ENCODE measurements at regions not wholly inside any gene's neighbourhood (a gene's known extent, or its start where the extent isn't known, plus 50 kb on each side); places are given as distances from the start of the nearest gene placed in this dataset.
"Not testable (repeated sequence)": the region's sequence is repeated elsewhere in the genome, so short reads cannot be mapped to it uniquely, and the experiment has no call there.

GRCh38 chr2:225244933-225245332 lies 154.6 kb upstream of the NYAP2 start:
- no peak for DNase-seq

DNA sequence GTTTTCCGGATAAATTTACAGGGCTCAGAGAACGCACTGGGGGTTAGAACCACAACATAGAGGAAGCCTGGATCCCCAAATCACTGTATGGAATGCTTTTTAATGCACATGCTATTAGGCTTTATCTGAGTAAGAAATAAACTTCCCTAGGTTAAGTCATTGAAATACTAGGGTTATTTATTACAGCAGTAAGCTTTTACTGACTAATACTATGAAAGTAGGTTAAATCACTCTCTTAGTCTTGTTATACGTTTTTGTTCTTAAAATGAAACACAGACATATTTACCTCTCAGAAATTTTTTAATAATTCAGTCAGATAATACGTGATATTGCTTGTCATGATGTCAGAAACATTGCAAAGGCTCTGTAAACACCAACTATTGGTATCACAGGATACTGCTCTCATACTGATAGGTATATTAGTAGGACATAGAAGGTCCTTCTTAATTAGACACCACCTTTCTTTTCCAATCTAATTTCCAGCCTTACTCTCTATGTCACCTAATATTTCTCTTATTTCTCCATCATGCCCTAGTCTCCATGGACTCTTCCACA lies 162.7 kb upstream of the NYAP2 start:
- no peak for DNase-seq

GRCh38 chr2:225233234-225233633 lies 166.3 kb upstream of the NYAP2 start:
- DNase-seq = no peak

DNA sequence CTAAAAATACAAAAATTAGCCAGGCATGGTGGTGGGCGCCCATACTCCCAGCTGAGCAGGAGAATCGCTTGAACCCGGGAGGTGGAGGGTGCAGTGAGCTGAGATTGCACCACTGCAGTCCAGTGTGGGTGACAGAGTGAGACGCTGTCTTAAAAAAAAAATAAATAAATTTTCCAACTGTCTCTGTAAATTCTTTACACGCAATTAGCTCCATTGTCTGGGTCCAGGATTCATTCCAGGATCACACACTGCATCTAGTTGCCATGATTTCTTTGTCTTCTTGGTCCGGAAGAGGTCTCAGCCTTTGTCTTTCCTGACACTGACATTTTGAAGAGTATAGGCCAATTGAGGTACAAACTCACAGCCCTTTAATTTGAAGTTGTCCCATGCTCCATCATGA lies 167.6 kb upstream of the NYAP2 start:
- no peak for DNase-seq

DNA sequence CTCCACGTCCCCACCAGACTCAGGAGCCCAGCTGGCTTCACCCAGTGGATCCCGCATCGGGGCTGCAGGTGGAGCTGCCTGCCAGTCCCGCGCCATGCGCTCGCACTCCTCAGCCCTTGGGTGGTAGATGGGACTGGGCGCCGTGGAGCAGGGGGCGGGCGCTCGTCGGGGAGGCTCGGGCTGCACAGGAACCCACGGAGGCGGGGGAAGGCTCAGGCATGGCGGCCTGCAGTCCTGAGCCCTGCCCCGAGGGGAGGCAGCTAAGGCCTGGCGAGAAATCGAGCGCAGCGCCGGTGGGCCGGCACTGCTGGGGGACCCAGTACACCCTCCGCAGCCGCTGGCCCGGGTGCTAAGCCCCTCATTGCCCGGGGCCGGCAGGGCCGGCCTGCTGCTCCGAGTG lies 170.2 kb upstream of the NYAP2 start:
- DNase-seq = not testable (repeated sequence)

DNA sequence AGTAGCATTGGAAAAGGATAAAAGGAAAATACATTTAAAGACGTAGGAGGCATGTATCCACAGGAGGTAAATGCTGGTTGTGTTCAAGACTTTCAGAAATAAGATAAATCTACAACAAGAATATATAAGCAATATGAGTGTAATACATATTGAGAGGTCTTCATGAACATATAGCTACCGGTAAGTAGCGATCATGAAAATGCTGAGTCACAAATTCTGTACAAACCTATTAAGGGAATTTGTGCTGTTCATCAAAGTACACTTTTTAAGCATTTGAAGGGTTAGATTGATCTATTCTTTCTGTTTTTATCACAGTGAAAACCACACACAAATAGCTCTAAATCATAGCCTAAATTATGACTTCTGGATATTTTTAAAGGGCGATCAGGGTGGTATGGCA lies 173.1 kb upstream of the NYAP2 start:
- no peak for DNase-seq

GRCh38 chr2:225223301-225223700 lies 176.2 kb upstream of the NYAP2 start:
- no peak for DNase-seq

DNA sequence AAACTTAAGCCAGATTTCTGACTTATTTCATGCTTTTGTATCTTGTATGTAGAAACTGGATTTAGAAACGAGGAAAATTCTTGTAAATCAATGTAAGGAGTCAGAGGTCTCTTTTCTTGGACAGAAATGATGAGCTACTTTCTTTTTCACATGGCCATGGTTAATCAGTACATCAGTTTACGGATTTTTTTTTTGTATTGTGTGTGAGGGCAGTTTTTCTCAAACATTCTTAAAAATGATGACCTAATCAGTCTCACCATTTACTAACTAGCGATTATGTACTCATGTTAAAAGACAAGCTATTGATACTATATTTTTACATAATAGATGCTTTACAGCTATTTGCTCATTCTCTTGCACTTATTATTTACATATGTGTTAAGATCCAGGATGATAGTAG lies 165.2 kb upstream of the DOCK10 start:
- no peak for DNase-seq

DNA sequence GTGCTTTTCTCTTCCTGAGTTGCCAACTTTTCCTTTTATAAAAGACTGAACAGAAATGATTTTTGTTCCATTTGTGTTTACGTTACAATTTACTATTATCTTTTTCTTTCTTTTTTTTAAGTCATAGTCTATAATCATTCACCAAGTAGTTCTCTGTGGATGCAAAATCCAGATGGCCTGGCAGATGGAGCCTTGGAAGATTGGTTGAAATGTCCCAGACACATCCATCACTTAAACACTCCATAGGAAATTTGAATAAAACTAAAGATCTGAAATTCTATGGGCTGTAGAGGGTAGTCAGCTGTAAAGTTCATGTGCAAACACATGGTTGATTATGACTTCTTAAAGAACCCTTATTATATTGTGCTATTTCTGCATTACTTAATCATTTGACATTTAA lies 164.8 kb upstream of the DOCK10 start:
- peak; percentile 74 for DNase-seq

DNA sequence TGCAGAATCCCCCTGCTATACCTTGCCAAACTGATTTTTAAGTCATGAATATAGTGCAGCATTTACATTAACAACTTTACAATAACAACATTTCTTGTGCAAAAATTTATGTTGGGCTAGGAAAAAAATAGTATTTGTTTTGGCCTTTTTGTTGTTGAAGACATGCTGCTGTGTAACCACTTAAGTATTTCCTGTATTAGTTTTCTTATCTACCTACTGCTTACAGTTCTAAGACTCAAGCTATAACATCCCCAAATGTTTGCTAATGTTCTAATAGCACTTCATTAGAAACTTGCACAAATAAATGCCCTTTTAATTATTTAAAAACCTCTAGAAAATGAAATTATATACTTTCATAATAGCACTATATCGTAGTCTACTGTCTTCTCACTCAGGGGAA lies 154.3 kb upstream of the DOCK10 start:
- no peak for DNase-seq

DNA sequence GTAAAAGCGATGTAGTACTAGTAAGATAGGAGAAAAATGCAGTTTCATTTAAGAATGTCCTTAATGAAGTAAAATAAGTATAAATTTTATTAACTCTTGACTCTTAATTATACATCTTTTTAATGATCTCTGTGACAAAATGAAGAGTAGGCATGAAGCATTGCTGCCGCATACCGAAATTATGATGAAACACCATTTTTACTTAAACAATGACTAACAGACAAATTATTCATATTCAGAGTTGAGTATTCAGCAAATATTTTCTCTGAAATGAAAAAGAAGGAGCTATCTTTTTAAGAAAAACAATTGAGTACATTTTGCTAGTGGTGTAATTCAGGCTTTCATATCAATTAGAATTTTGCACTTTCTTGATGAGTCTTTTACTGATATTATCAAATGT lies 150.6 kb upstream of the DOCK10 start:
- no peak for DNase-seq

- no peak for DNase-seq
These were observed 148.7 kb upstream of the DOCK10 start for GRCh38 chr2:225190987-225191386.

GRCh38 chr2:225184948-225185347 lies 142.7 kb upstream of the DOCK10 start:
- no peak for DNase-seq

DNA sequence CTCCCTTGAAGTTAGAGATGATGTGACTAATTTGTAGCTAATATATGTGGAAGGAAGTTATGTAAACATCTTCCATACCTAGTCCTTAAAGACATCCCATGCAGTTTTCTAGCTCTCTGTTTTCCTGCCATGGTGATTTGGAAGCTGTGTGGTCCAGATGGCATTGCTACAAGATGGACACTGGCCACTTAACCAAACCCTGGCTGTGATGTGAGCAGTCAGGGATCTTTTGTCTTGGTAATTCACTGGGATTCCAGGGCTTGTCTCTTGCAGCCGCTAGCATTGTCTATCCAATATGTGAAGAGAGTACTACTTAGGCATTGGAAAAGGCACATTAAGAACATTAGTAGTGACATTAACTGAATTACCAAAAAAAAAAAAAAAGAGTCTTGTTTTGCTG lies 139.9 kb upstream of the DOCK10 start:
- no peak for DNase-seq

DNA sequence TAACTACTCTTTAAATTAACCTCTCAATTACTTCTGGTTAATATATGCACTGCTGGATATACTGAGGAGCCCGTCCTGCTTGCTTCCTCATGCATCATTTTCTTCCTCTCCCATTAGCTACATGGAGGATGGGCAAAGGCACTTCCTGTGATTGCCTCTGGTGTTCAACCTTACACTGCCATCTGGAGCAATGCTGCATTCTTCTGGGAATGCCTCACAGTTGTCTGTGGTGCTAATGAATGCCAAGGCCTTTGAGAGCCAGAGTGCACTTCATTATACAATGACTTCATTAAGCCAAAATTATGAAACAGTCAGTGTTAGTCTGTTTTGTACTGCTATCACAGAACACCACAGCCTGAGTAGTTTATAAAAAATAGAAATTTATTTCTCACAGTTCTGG lies 134.8 kb upstream of the DOCK10 start:
- DNase-seq = peak; percentile 42

- no peak for DNase-seq
These were observed 131.6 kb upstream of the DOCK10 start for GRCh38 chr2:225173909-225174308.

DNA sequence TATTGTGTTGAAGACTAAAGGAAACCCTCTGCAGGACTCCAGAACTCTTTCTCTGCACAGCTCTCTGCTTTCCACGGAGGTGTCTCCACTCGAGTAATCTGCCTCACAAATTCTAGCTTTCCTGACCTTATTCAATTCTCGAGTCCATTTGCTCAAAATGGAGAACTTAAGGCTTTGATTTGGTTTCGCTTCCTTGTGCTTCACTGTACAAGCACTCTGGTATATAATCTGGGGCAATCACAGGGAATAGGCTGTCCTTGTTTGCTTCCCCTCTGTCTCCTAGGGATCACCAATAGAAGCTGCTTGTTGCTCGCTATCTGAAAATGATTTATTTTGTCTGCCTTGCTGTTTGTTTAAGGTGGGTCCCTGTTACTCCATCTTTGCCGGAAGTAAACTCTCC lies 129.1 kb upstream of the DOCK10 start:
- DNase-seq = no peak

GRCh38 chr2:225170162-225170561 lies 127.9 kb upstream of the DOCK10 start:
- no peak for DNase-seq

DNA sequence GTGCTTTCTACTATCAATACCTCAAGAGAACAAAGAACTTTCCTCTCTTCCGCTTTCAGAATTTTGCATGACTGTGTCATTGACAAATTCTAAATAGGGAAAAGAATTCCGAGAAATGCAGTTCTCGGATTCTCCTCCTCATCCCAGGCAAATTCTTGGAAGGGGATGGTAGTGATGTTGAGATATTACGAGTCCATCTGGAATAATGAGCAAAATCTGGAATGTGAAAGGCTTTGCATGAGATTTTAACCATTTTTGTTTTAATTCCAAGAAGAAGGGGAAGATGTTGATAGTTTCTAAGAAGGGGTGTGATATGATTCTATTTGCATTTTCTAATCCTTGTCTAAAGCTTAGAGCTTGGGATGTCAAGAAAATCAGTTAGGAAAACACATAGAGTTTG lies 127.1 kb upstream of the DOCK10 start:
- no peak for DNase-seq

DNA sequence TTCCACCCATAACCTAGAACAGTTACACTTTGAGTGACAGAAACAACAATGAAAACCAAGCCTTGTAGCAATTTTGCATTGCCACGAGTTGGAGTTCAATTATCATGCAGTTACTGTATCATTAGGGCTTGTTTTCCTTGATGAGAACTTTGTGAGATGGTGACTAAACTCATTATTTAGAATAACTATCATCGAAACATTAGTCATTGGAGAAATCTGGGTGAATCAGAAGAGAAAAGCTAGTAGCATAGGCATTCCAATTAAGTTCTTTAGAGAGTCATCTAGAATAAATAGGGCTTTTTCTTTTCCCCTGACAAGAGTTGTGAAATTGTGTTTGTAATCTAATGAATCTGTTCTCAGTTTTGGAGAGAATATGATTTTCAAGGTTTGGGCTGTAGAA lies 122.8 kb upstream of the DOCK10 start:
- no peak for DNase-seq

DNA sequence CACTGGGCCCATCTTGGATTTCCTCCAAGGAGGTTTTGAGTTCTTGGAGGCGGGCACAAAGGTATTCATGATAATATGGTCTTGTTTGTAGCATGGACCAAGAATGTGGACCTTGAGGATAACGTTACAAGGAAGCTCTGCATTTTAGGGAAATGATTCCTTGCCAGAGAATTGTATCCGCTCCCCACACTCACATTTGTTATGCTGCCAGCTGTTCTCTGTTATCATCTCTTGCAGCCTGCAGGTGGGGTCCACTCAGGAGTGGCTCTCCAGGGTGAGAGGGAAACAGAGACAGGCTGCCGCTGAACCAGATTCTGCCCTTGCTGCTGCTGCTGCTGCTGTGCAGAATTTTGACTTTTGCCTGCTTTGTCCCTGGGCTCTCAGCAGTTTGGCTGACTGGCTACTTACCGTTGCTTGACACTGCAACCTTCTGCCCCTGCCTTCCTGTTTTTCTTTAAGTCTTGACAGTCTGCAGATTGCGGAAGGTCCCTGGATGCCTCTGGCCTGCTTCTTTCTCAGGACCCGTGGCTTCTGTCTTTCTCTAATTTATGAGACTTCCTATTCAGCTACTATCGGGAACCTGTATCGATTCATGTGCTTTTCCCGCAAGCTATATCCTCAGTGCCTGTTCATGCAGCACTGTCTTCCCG lies 122.3 kb upstream of the DOCK10 start:
- DNase-seq = no peak

- DNase-seq = no peak
These were observed 116.1 kb upstream of the DOCK10 start for GRCh38 chr2:225158360-225158759.

DNA sequence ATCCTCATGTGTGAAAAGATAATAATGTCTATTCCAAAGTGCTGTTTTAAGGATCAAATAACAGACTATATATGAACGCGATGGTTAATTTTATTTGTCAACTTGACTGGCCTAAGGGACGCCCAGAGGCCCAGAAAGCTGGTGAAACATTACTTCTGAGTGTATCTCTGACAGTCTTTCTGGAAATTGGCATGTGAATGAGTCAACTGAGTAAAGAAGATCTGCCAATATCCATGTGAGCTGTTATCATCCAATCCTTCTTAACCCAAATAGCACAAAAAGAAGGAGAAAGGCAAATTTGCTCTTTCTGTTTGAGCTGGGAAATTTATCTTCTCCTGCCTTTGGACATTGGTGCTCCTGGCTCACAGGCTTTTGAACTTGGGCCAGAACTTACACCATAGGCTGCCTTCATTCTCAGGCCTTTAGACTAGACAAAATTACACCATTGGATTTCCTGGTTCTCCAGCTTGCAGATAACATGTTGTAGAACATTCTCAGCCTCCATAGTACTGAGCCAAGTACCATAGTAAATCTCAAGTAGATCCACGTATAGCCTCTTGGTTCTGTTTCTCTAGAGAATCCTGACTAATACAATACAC lies 114.7 kb upstream of the DOCK10 start:
- DNase-seq = no peak

- DNase-seq = no peak
These were observed 98.5 kb upstream of the DOCK10 start for GRCh38 chr2:225140723-225141122.

DNA sequence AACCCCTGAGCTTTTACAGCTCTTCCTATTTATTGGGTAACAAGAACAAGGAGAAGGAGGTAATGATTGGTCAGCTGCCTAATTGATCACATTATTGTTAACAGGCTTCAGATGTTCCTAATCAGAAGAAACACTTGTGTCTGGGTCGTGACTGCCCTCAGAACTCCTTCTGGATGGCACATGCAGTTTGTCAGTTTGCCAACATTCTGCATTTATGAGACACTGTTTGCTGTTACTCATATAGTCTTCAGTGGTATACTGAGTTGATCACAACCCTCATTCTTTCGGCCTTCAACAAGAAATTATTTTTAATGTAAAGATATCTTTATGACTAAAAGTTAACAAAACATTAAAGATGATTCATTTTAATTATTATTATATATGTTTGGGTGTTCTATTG lies 95.7 kb upstream of the DOCK10 start:
- DNase-seq = no peak
